Caco-2 (cell line): ENCODE measurements at regions not wholly inside any gene's neighbourhood (a gene's known extent, or its start where the extent isn't known, plus 50 kb on each side); places are given as distances from the start of the nearest gene placed in this dataset.

ENCODE experiments used
- BruUV-seq: library from RNA; stranded (reverse); fragments of 400-500 nt; replicated peaks from 2 replicates; lab custom pipeline; 2021; lab: Mats Ljungman, UMichigan
- CTCF ChIA-PET: fragments of 300-600 bp; sonication (Branson Sonifier 250); formaldehyde crosslinking; loops from one replicate; lab custom pipeline; 2022; ENCODE audit warnings: antibody characterized with exemption; lab: Charles Lee
- POLR2A ChIA-PET: fragments of 300-600 bp; sonication (Branson Sonifier 250); formaldehyde crosslinking; loops from one replicate; lab custom pipeline; 2022; ENCODE audit warnings: antibody characterized with exemption; lab: Charles Lee
- DNase-seq, 2 experiments: peaks; one replicate each; pipeline versions ENCODE4 v3.0.0 to v3.0.0-alpha.2; 2020 to 2022
- H3K27me3 ChIP-seq: replicated peaks from 2 replicates; pipeline ENCODE4 v1.6.0; 2011; ENCODE audit warnings: low read length; ENCODE audit not compliant: control insufficient read depth, insufficient read depth
- H3K36me3 ChIP-seq: 2 replicates; pipeline ENCODE4 v1.5.1; 2011; ENCODE audit warnings: low read length; ENCODE audit not compliant: control insufficient read depth, insufficient read depth
- H3K4me1 ChIP-seq: fragments of 250-450 bp; sonication (Bioruptor Pico); 2 replicates; pipeline ENCODE4 v1.5.1; 2020; ENCODE audit warnings: mild to moderate bottlenecking
- H3K4me3 ChIP-seq: 2 replicates; pipeline ENCODE4 v1.5.1; 2011; ENCODE audit warnings: low read depth, mild to moderate bottlenecking, control low read depth, low read length
- H3K9me3 ChIP-seq: fragments of 250-450 bp; sonication (Bioruptor Pico); 2 replicates; pipeline ENCODE4 v1.5.1; 2020; ENCODE audit warnings: mild to moderate bottlenecking, moderate library complexity
- H3K27ac Mint-ChIP-seq: one replicate; pipeline ENCODE4 v1.8.0; 2022; ENCODE audit warnings: mixed read lengths; ENCODE audit not compliant: unreplicated experiment
- H3K27me3 Mint-ChIP-seq: one replicate; pipeline ENCODE4 v1.8.0; 2022; ENCODE audit warnings: mixed read lengths; ENCODE audit not compliant: insufficient read depth, unreplicated experiment
- H3K36me3 Mint-ChIP-seq: one replicate; pipeline ENCODE4 v1.8.0; 2022; ENCODE audit warnings: mild to moderate bottlenecking, mixed read lengths; ENCODE audit not compliant: insufficient read depth, unreplicated experiment
- H3K4me1 Mint-ChIP-seq: one replicate; pipeline ENCODE4 v1.8.0; 2022; ENCODE audit warnings: low read depth, mixed read lengths; ENCODE audit not compliant: unreplicated experiment
- H3K4me3 Mint-ChIP-seq: one replicate; pipeline ENCODE4 v1.8.0; 2022; ENCODE audit warnings: mild to moderate bottlenecking, moderate library complexity, mixed read lengths; ENCODE audit not compliant: unreplicated experiment
- H3K9me3 Mint-ChIP-seq: one replicate; pipeline ENCODE4 v1.8.0; 2022; ENCODE audit warnings: mixed read lengths; ENCODE audit not compliant: unreplicated experiment
- CTCF ChIP-seq, 2 experiments: fragments of 200-600 bp in 1 of 2; IDR thresholded peaks; 1 replicate in 1 of 2; 2 replicates in 1 of 2; pipeline versions ENCODE4 v1.5.1 to v1.8.0; 2011 to 2022; ENCODE audit warnings: antibody characterized with exemption in 1 of 2, control low read depth in 1 of 2, inconsistent platforms in 1 of 2, low read depth in 1 of 2, low read length in 1 of 2, mild to moderate bottlenecking in 1 of 2, moderate library complexity in 1 of 2; ENCODE audit not compliant: insufficient read depth in 1 of 2, severe bottlenecking in 1 of 2, unreplicated experiment in 1 of 2
- intact Hi-C: fragments of 100-400 bp; cut with micrococcal nuclease; formaldehyde crosslinking; loops from one replicate; pipeline ENCODE4 v1.10.0; 2022; ENCODE audit not compliant: unreplicated experiment

- TF ChIP-seq CTCF (IDR thresholded peaks at IDR 0.05; ENCODE audit: insufficient read depth in 1 of 2, low read depth in 1 of 2, low read length in 1 of 2, severe bottlenecking in 1 of 2, unreplicated experiment in 1 of 2) = no peak
- POLR2A ChIA-PET = no interaction called here
- Mint-ChIP-seq H3K27ac (no peak overlapping the region), H3K36me3 (no peaks in the 10 kb centered on the region), H3K9me3 (no peaks in the 10 kb centered on the region), H3K4me1 (no peaks in the 10 kb centered on the region), H3K27me3 (peaks cover 19% of the 10 kb centered on the region), H3K4me3 (no peak overlapping the region)
- intact Hi-C loops = no loop called here
- H3K4me1 ChIP-seq = no peaks in the 10 kb centered on the region
- H3K36me3 ChIP-seq = no peaks in the 10 kb centered on the region
- BruUV-seq = no TSS peak
- no peak overlapping the region for H3K4me3 ChIP-seq
- no peaks in the 10 kb centered on the region for H3K9me3 ChIP-seq
- H3K27me3 ChIP-seq = no peaks in the 10 kb centered on the region; the same call in 1 of the 2 replicates
- DNase-seq = no peak
- CTCF ChIA-PET = interaction anchor here (0.5 kb wide), 1 partner anchor 185 kb away, joined by 3 read pairs; no protein-coding TSS in a partner anchor
These were observed 172.6 kb downstream of the HAPSTR1 start for GRCh38 chr16:9264067-9264466.

GRCh38 chr16:9268446-9268845 lies 177.0 kb downstream of the HAPSTR1 start:
- CTCF ChIA-PET = interaction anchor here (0.6 kb wide), 1 partner anchor 200 kb away, joined by 3 read pairs; no protein-coding TSS in a partner anchor
- TF ChIP-seq CTCF (IDR thresholded peaks at IDR 0.05; ENCODE audit: insufficient read depth in 1 of 2, low read depth in 1 of 2, low read length in 1 of 2, severe bottlenecking in 1 of 2, unreplicated experiment in 1 of 2) = no peak
- POLR2A ChIA-PET = no interaction called here
- Mint-ChIP-seq H3K4me3 (no peak overlapping the region), H3K9me3 (no peaks in the 10 kb centered on the region), H3K4me1 (no peaks in the 10 kb centered on the region), H3K27ac (no peak overlapping the region), H3K27me3 (peaks cover 28% of the 10 kb centered on the region), H3K36me3 (no peaks in the 10 kb centered on the region)
- BruUV-seq = no TSS peak
- Histone ChIP-seq H3K9me3 (no peaks in the 10 kb centered on the region), H3K36me3 (no peaks in the 10 kb centered on the region), H3K4me3 (no peak overlapping the region), H3K27me3 (no peaks in the 10 kb centered on the region; the same call in 1 of the 2 replicates), H3K4me1 (no peaks in the 10 kb centered on the region)
- DNase-seq = no peak
- intact Hi-C loops = no loop called here

DNA sequence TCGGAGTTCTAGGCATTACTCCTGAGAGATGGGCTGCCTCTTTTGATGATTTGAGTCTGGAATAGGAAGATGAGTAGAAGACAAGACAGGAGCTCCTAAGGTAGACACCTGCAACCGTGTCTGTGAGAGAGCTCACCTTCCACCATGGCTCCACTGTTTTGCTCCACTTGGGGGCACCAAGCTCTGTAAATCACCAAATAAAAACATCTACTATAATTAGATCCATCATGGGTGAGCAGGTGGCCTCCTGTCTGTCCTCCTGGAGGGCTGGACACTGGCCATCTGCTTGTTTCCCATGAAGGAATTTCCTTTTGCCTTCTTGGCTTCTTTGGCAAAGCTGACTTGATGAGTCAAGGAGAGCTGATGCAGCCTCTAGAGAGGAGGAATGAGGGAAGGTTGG lies 179.0 kb downstream of the HAPSTR1 start:
- Mint-ChIP-seq H3K9me3 (no peaks in the 10 kb centered on the region), H3K4me3 (no peak overlapping the region), H3K4me1 (no peaks in the 10 kb centered on the region), H3K36me3 (no peaks in the 10 kb centered on the region), H3K27me3 (peaks cover 28% of the 10 kb centered on the region), H3K27ac (no peak overlapping the region)
- POLR2A ChIA-PET = no interaction called here
- Histone ChIP-seq H3K27me3 (no peaks in the 10 kb centered on the region; the same call in 1 of the 2 replicates), H3K36me3 (no peaks in the 10 kb centered on the region), H3K9me3 (no peaks in the 10 kb centered on the region), H3K4me1 (no peaks in the 10 kb centered on the region), H3K4me3 (no peak overlapping the region)
- CTCF ChIA-PET = no interaction called here
- no peak for TF ChIP-seq CTCF (IDR thresholded peaks at IDR 0.05; ENCODE audit: insufficient read depth in 1 of 2, low read depth in 1 of 2, low read length in 1 of 2, severe bottlenecking in 1 of 2, unreplicated experiment in 1 of 2)
- DNase-seq = no peak
- intact Hi-C loops = no loop called here
- BruUV-seq = no TSS peak
